HUDEP-2 (cell line): ENCODE measurements at regions not wholly inside any gene's neighbourhood (a gene's known extent, or its start where the extent isn't known, plus 50 kb on each side); places are given as distances from the start of the nearest gene placed in this dataset.
"Not testable (repeated sequence)": the region's sequence is repeated elsewhere in the genome, so short reads cannot be mapped to it uniquely, and the experiment has no call there.

ENCODE experiments used
- DNase-seq, 76 experiments: peaks; one replicate each; lab custom pipeline; 2025; ENCODE audit not compliant: unreplicated experiment in 76 of 76; lab: John Stamatoyannopoulos, UW

- DNase-seq = no peak
These were observed 86.4 kb upstream of the RPH3A start for GRCh38 chr12:112705037-112705632.

- DNase-seq = no peak
These were observed 81.1 kb upstream of the RPH3A start for GRCh38 chr12:112710414-112710813.

GRCh38 chr12:112711026-112711425 is 80.5 kb upstream of the RPH3A start:
- DNase-seq = no peak

- no peak for DNase-seq
These were observed 80.0 kb upstream of the RPH3A start for GRCh38 chr12:112711507-112711906.

- not testable (repeated sequence) for DNase-seq
These were observed 78.8 kb upstream of the RPH3A start for GRCh38 chr12:112712751-112713150.

GRCh38 chr12:112713471-112713870 is 78.1 kb upstream of the RPH3A start:
- DNase-seq = no peak

GRCh38 chr12:112714166-112714710 is 77.3 kb upstream of the RPH3A start:
- DNase-seq = no peak

- no peak for DNase-seq
These were observed 75.2 kb upstream of the RPH3A start for GRCh38 chr12:112716099-112717093.

- DNase-seq = no peak
These were observed 62.7 kb upstream of the RPH3A start for GRCh38 chr12:112728864-112729263.

- DNase-seq = no peak
These were observed 56.5 kb upstream of the RPH3A start for GRCh38 chr12:112734859-112735695.

- DNase-seq = no peak
These were observed 53.0 kb upstream of the RPH3A start for GRCh38 chr12:112738531-112738930.

GRCh38 chr12:112740387-112740934 is 51.1 kb upstream of the RPH3A start:
- DNase-seq = no peak

- DNase-seq = no peak
These were observed 50.4 kb upstream of the RPH3A start for GRCh38 chr12:112741106-112741505.
